H7 (cell line): ENCODE measurements at regions not wholly inside any gene's neighbourhood (a gene's known extent, or its start where the extent isn't known, plus 50 kb on each side); places are given as distances from the start of the nearest gene placed in this dataset.

Source experiments
- DNase-seq: peaks from one replicate; pipeline ENCODE4 v3.0.0; 2012
- H3K27me3 ChIP-seq: 2 replicates; pipeline ENCODE4 v1.6.0; 2011; ENCODE audit warnings: mild to moderate bottlenecking, low read length; ENCODE audit not compliant: control insufficient read depth, insufficient read depth
- H3K36me3 ChIP-seq: replicated peaks from 2 replicates; pipeline ENCODE4 v1.5.1; 2011; ENCODE audit warnings: low read length; ENCODE audit not compliant: control insufficient read depth, insufficient read depth
- H3K4me3 ChIP-seq: 2 replicates; pipeline ENCODE4 v1.5.1; 2011; ENCODE audit warnings: low read depth, mild to moderate bottlenecking, control low read depth, low read length, moderate library complexity; ENCODE audit not compliant: insufficient read depth

DNA sequence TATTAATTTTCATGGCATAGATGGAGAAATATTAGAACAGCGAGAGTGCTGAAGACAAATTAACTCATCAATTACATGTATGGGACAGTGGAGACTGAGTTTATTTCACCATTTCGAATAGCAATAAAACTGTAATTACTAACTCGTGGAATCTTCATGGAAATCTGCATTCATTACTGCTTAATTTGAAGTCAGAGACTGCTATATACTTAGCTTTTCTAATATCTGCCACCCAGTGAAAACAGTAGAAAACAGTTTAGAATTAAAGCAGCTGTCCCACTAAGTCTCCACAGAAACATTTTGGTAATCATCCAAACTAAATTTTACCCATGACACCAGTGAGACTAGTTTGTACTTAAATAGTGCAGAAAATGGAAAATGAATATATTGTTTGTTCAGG lies 56.8 kb downstream of the IZUMO3 start:
- DNase-seq = no peak
- Histone ChIP-seq H3K27me3 (no peaks in the 10 kb centered on the region), H3K36me3 (no peaks in the 10 kb centered on the region), H3K4me3 (no peak overlapping the region)

DNA sequence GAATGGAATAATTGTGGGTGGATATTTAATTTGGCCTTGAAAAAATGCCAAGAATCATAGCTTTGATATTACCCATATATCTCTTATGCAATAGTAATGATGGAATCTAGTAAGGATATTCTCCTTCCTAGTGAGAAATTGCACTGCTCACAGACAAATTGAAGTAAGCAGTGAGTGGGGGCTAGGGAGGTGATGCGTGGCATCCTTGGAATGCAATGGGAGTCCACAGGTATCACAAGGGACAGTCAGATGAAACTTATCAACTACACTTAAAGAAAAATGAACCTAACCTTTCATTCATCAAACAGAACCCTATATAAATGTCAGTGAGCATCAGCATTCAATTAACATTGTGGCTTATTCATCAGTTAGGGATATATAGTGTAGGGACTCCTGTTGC lies 57.8 kb downstream of the IZUMO3 start:
- Histone ChIP-seq H3K27me3 (no peaks in the 10 kb centered on the region), H3K4me3 (no peak overlapping the region), H3K36me3 (no peaks in the 10 kb centered on the region)
- no peak for DNase-seq

DNA sequence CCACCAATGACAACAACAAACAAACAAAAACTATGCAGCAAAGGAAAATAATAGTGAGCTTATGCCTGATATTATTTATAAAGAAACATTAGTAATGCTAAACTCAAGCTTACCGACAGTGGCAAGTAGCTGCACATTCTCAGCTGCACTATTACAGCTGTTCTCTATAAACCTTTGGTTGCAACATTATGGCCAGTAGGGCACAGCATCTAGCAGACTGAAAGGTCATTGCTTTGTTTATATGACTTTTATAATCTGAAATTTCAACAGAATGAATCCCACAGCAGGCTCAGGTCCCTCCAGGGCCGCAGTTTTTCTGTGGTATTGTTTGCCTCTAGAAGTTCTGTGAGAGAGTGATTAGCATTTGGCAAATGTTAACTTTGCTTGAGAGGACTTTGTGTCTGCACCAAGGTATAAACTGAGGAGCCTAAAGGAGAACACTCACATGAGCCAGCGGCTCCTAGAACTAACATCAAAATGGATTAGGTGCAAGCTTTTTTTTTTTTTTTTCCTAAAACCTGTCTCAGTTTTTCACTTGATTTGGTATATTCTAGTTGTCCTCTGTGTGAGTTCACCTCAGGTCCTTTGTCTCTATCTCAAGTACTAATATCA lies 58.3 kb downstream of the IZUMO3 start:
- no peak overlapping the region for H3K4me3 ChIP-seq
- no peaks in the 10 kb centered on the region for H3K36me3 ChIP-seq
- no peak for DNase-seq
- H3K27me3 ChIP-seq = no peaks in the 10 kb centered on the region

- DNase-seq = no peak
- H3K4me3 ChIP-seq = no peak overlapping the region
These were observed 66.2 kb downstream of the IZUMO3 start for GRCh38 chr9:24479361-24480059.

DNA sequence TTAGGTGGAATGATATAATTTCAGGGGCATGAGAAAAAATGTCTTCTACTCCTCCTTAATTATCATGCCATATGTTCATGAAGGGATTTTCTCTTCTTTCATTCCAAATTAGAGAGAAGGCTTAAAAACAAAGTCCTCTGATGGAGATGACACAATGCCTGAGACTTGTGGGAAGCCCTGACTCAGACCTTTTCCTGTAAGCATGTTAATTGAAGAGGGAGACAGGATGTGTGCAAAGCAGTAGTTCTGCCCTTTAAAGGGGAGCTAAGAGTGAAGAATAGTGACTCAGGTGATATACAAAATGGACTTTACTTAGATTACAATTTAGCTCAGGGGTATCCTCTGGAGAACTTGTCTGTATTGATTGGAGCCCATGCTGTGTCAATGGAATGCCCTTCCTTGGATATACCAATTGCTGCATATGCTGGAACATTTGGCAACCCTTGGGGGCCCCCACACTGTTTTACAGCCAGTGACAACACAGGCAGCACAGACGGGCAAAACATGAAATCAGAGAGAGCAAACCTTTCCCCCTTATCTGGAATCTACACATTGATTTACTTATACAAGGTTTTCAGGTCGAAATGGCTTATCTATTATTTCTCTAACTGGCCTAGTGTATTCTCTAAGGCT lies 81.3 kb downstream of the IZUMO3 start:
- DNase-seq = no peak
- no peaks in the 10 kb centered on the region for H3K27me3 ChIP-seq
- H3K4me3 ChIP-seq = no peak overlapping the region

More at GRCh38 chr9:24479361-24480059, 66.2 kb downstream of the IZUMO3 start:
- no peaks in the 10 kb centered on the region for H3K36me3 ChIP-seq
- no peaks in the 10 kb centered on the region for H3K27me3 ChIP-seq

GRCh38 chr9:24462951-24463350 lies 82.7 kb downstream of the IZUMO3 start:
- no peak overlapping the region for H3K4me3 ChIP-seq
- DNase-seq = no peak
- H3K27me3 ChIP-seq = no peaks in the 10 kb centered on the region
- H3K36me3 ChIP-seq = no peaks in the 10 kb centered on the region

More for the DNA sequence above, 81.3 kb downstream of the IZUMO3 start:
- no peaks in the 10 kb centered on the region for H3K36me3 ChIP-seq

- no peak for DNase-seq
- no peaks in the 10 kb centered on the region for H3K27me3 ChIP-seq
- no peaks in the 10 kb centered on the region for H3K36me3 ChIP-seq
- no peak overlapping the region for H3K4me3 ChIP-seq
These were observed 84.9 kb downstream of the IZUMO3 start for GRCh38 chr9:24460781-24461180.

GRCh38 chr9:24459953-24460352 lies 85.7 kb downstream of the IZUMO3 start:
- Histone ChIP-seq H3K36me3 (no peaks in the 10 kb centered on the region), H3K4me3 (no peak overlapping the region), H3K27me3 (no peaks in the 10 kb centered on the region)
- no peak for DNase-seq

DNA sequence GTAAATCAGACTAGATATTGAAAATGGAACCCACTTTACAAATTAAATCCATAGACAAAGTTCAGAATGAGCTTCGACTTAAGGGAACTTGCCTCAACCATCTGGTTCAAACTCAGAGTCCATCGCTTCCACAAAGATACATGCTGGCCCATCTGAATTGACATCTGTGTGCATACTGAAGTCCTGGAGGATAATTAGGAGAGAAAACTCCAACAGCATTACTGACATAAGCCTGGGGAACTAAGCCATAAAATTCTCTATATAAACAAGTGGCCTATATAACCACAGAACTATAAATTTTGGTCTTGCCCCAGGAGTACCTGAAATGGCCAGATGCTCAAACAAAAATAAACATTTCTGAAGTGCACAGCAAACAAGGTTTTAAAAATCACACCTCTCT lies 94.4 kb downstream of the IZUMO3 start:
- no peaks in the 10 kb centered on the region for H3K36me3 ChIP-seq
- no peaks in the 10 kb centered on the region for H3K27me3 ChIP-seq
- DNase-seq = no peak
- H3K4me3 ChIP-seq = no peak overlapping the region

DNA sequence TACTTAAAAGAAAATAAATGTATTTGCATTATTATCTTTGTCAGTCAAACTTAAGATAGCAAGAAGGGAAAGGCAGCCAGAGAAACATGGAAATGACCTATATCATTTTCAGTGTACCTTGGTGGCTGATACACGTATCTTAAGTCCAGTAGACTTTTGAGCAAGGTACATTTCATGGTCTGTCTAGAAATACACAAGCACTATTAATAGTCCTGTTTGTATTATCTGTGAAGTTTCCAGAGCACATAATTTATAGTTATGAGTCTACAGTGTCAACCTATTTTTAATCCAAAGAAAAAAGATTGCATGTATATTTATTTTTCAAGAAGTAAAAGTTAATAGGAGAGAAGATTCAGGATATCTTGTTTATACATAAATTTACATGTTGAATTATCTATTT lies 95.7 kb downstream of the IZUMO3 start:
- DNase-seq = no peak
- Histone ChIP-seq H3K36me3 (no peaks in the 10 kb centered on the region), H3K27me3 (no peaks in the 10 kb centered on the region), H3K4me3 (no peak overlapping the region)

DNA sequence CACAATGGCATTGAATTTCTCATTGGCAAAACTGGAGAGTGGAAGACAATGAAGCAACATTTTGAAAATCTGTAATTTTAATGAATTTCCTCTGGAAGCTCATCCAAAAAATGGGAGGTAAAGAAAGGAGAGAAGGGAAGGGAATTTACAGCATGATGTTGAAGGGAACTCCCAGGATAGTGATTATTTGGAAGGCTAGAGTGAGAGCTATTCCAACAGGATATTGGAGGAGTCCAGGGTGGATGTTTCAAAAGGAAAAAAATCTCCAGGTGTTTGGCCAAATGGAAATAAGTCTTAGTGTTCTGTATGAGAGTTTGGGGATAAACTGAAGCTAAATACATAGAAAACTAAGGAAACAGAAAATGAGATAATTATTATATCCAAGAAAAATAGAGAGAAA lies 106.2 kb downstream of the IZUMO3 start:
- Histone ChIP-seq H3K27me3 (no peaks in the 10 kb centered on the region), H3K36me3 (no peaks in the 10 kb centered on the region), H3K4me3 (no peak overlapping the region)
- DNase-seq = no peak

GRCh38 chr9:24438876-24439275 lies 106.8 kb downstream of the IZUMO3 start:
- no peaks in the 10 kb centered on the region for H3K27me3 ChIP-seq
- H3K4me3 ChIP-seq = no peak overlapping the region
- no peaks in the 10 kb centered on the region for H3K36me3 ChIP-seq
- DNase-seq = no peak

GRCh38 chr9:24436761-24437160 lies 108.9 kb downstream of the IZUMO3 start:
- H3K4me3 ChIP-seq = no peak overlapping the region
- H3K36me3 ChIP-seq = no peaks in the 10 kb centered on the region
- H3K27me3 ChIP-seq = no peaks in the 10 kb centered on the region
- DNase-seq = peak; percentile 4

- Histone ChIP-seq H3K36me3 (no peaks in the 10 kb centered on the region), H3K4me3 (no peak overlapping the region), H3K27me3 (no peaks in the 10 kb centered on the region)
- DNase-seq = no peak
These were observed 111.5 kb downstream of the IZUMO3 start for GRCh38 chr9:24434183-24434582.

GRCh38 chr9:24416136-24416535 lies 129.6 kb downstream of the IZUMO3 start:
- no peaks in the 10 kb centered on the region for H3K27me3 ChIP-seq
- H3K36me3 ChIP-seq = no peaks in the 10 kb centered on the region
- H3K4me3 ChIP-seq = no peak overlapping the region
- no peak for DNase-seq
